DND-41 (cell line): ENCODE measurements at regions not wholly inside any gene's neighbourhood (a gene's known extent, or its start where the extent isn't known, plus 50 kb on each side); places are given as distances from the start of the nearest gene placed in this dataset.

Experiments
- ATAC-seq: fragments of 200-7000 bp; cut with Tn5 transposase; 3 replicates; pipeline ENCODE4 v1.9.1; 2021; ENCODE audit warnings: low read depth; ENCODE audit not compliant: insufficient read depth
- DNase-seq: peaks from one replicate; pipeline ENCODE4 v3.0.0-alpha.2; 2020
- H2AFZ ChIP-seq: 2 replicates; pipeline ENCODE4 v1.6.0; 2012; ENCODE audit warnings: low read depth, low read length
- H3K27ac ChIP-seq: 2 replicates; pipeline ENCODE4 v1.5.1; 2012; ENCODE audit warnings: low read length, inconsistent platforms
- H3K27me3 ChIP-seq: fragments of 200-600 bp; sonication (generic); 2 replicates; pipeline ENCODE4 v1.6.0; 2012; ENCODE audit warnings: low read length, mild to moderate bottlenecking, inconsistent platforms; ENCODE audit not compliant: insufficient read depth, poor library complexity
- H3K36me3 ChIP-seq: 2 replicates; pipeline ENCODE4 v1.5.1; 2012; ENCODE audit warnings: low read length, inconsistent platforms; ENCODE audit not compliant: insufficient read depth
- H3K4me1 ChIP-seq: 2 replicates; pipeline ENCODE4 v1.5.1; 2012; ENCODE audit warnings: mild to moderate bottlenecking, low read length; ENCODE audit not compliant: insufficient read depth
- H3K4me2 ChIP-seq: 2 replicates; pipeline ENCODE4 v1.6.0; 2012; ENCODE audit warnings: mild to moderate bottlenecking, moderate library complexity, low read length, inconsistent platforms; ENCODE audit not compliant: insufficient read depth
- H3K4me3 ChIP-seq, 2 experiments: fragments of 200-600 bp in 1 of 2; shearing (Covaris generic) in 1 of 2; 2 replicates each; pipeline ENCODE4 v1.5.1; 2012 to 2016; ENCODE audit warnings: inconsistent platforms in 2 of 2, low read length in 2 of 2, mild to moderate bottlenecking in 2 of 2, low read depth in 1 of 2, moderate library complexity in 1 of 2
- H3K79me2 ChIP-seq: 2 replicates; pipeline ENCODE4 v1.6.0; 2012; ENCODE audit warnings: low read length, inconsistent platforms; ENCODE audit not compliant: insufficient read depth
- H3K9ac ChIP-seq: 2 replicates; pipeline ENCODE4 v1.6.0; 2012; ENCODE audit warnings: low read depth, mild to moderate bottlenecking, inconsistent platforms, low read length, moderate library complexity
- H3K9me3 ChIP-seq: 2 replicates; pipeline ENCODE4 v1.5.1; 2012; ENCODE audit warnings: low read length, moderate library complexity, mild to moderate bottlenecking, inconsistent platforms; ENCODE audit not compliant: insufficient read depth, severe bottlenecking
- H4K20me1 ChIP-seq: 2 replicates; pipeline ENCODE4 v1.6.0; 2012; ENCODE audit warnings: low read length; ENCODE audit not compliant: insufficient read depth
- CTCF ChIP-seq: IDR thresholded peaks from 2 replicates; pipeline ENCODE4 v1.5.1; 2012; ENCODE audit warnings: borderline replicate concordance, low read length, moderate library complexity, mild to moderate bottlenecking; ENCODE audit not compliant: poor library complexity, severe bottlenecking; ENCODE audit errors: extremely low read depth
- EZH2 ChIP-seq: IDR thresholded peaks from 3 replicates; pipeline ENCODE4 v1.6.1; 2012; ENCODE audit warnings: borderline replicate concordance, low read depth, mild to moderate bottlenecking, moderate library complexity, low read length, inconsistent platforms; ENCODE audit not compliant: severe bottlenecking

GRCh38 chr18:37710726-37711125 is 145.1 kb upstream of the CELF4 start:
- no peak for ATAC-seq

GRCh38 chr18:37709740-37710139 is 144.1 kb upstream of the CELF4 start:
- Histone ChIP-seq H2AFZ (no peak overlapping the region), H3K9me3 (no peaks in the 10 kb centered on the region), H3K36me3 (no peaks in the 10 kb centered on the region), H3K4me1 (no peaks in the 10 kb centered on the region), H3K9ac (no peak overlapping the region), H3K27me3 (no peaks in the 10 kb centered on the region), H4K20me1 (no peaks in the 10 kb centered on the region), H3K79me2 (no peaks in the 10 kb centered on the region), H3K4me2 (no peak overlapping the region), H3K27ac (no peak overlapping the region), H3K4me3 (no peak overlapping the region)
- no peak for ATAC-seq
- DNase-seq: no peak
- TF ChIP-seq EZH2 (no peak), CTCF (no peak)

More at GRCh38 chr18:37710726-37711125, 145.1 kb upstream of the CELF4 start:
- DNase-seq: no peak
- no peaks in the 10 kb centered on the region for H3K36me3 ChIP-seq
- H4K20me1 ChIP-seq: no peaks in the 10 kb centered on the region
- TF ChIP-seq CTCF: no peak
- TF ChIP-seq EZH2: no peak
- no peak overlapping the region for H2AFZ ChIP-seq
- no peak overlapping the region for H3K9ac ChIP-seq
- no peaks in the 10 kb centered on the region for H3K9me3 ChIP-seq
- H3K4me3 ChIP-seq: no peak overlapping the region
- H3K27me3 ChIP-seq: no peaks in the 10 kb centered on the region
- H3K27ac ChIP-seq: no peak overlapping the region
- H3K4me1 ChIP-seq: no peaks in the 10 kb centered on the region
- H3K79me2 ChIP-seq: no peaks in the 10 kb centered on the region
- no peak overlapping the region for H3K4me2 ChIP-seq

GRCh38 chr18:37705016-37705415 is 139.4 kb upstream of the CELF4 start:
- Histone ChIP-seq H3K36me3 (no peaks in the 10 kb centered on the region), H3K4me3 (no peak overlapping the region), H3K79me2 (no peaks in the 10 kb centered on the region), H3K9me3 (no peaks in the 10 kb centered on the region), H3K27ac (no peak overlapping the region), H4K20me1 (no peaks in the 10 kb centered on the region), H3K4me1 (no peaks in the 10 kb centered on the region), H3K9ac (no peak overlapping the region), H3K27me3 (no peaks in the 10 kb centered on the region), H2AFZ (no peak overlapping the region), H3K4me2 (no peak overlapping the region)
- DNase-seq (no peak), ATAC-seq (no peak)
- TF ChIP-seq EZH2: no peak
- no peak for TF ChIP-seq CTCF

GRCh38 chr18:37702841-37703240 is 137.2 kb upstream of the CELF4 start:
- Histone ChIP-seq H3K36me3 (no peaks in the 10 kb centered on the region), H3K4me1 (no peaks in the 10 kb centered on the region), H2AFZ (no peak overlapping the region), H3K4me3 (no peak overlapping the region), H4K20me1 (no peaks in the 10 kb centered on the region), H3K9me3 (no peaks in the 10 kb centered on the region), H3K9ac (no peak overlapping the region), H3K4me2 (no peak overlapping the region), H3K27me3 (no peaks in the 10 kb centered on the region), H3K27ac (no peak overlapping the region), H3K79me2 (no peaks in the 10 kb centered on the region)
- no peak for TF ChIP-seq CTCF
- TF ChIP-seq EZH2: no peak
- ATAC-seq (no peak), DNase-seq (no peak)
